ENCODE measurements at regions not wholly inside any gene's neighbourhood (a gene's known extent, or its start where the extent isn't known, plus 50 kb on each side); places are given as distances from the start of the nearest gene placed in this dataset.

GRCh38 chr5:26660116-26660515 is 378.3 kb downstream of the CDH9 start:
- Histone ChIP-seq H3K4me3 (no peak overlapping the region), H3K36me3 (replicated peaks; ENCODE audit: insufficient read depth, low read depth) (no peaks in the 10 kb centered on the region), H4K20me1 (ENCODE audit: insufficient read depth, poor library complexity, severe bottlenecking) (no peaks in the 10 kb centered on the region), H3K9me2 (replicated peaks; ENCODE audit: insufficient read depth) (no peaks in the 10 kb centered on the region), H3K4me2 (no peak overlapping the region), H3K4me1 (ENCODE audit: insufficient read depth) (no peaks in the 10 kb centered on the region), H2AFZ (no peak overlapping the region), H3K27ac (no peak overlapping the region), H3K79me2 (no peaks in the 10 kb centered on the region), H3K27me3 (no peaks in the 10 kb centered on the region), H3K9me3 (ENCODE audit: low read depth) (no peaks in the 10 kb centered on the region)
- DNase-seq (ENCODE audit: low spot score) = no peak
- 94% methylated on average over 12 of the region's 12 CpGs for WGBS (ENCODE audit: low lambda C conversion rate, missing lambda C conversion rate)
- no peak for TF ChIP-seq EZH2phosphoT487 (IDR thresholded peaks at IDR 0.05; ENCODE audit: low read depth, severe bottlenecking, unreplicated experiment)
- TF ChIP-seq CTCF (IDR thresholded peaks at IDR 0.05; ENCODE audit: poor library complexity) = no peak
- TF ChIP-seq EZH2 (IDR thresholded peaks at IDR 0.05; ENCODE audit: borderline replicate concordance) = no peak

GRCh38 chr5:26649000-26649399 is 389.4 kb downstream of the CDH9 start:
- no peaks in the 10 kb centered on the region for H3K36me3 ChIP-seq (replicated peaks; ENCODE audit: insufficient read depth, low read depth)
- H2AFZ ChIP-seq = no peak overlapping the region
- no peaks in the 10 kb centered on the region for H3K27me3 ChIP-seq
- no peak overlapping the region for H3K4me2 ChIP-seq
- H3K79me2 ChIP-seq = no peaks in the 10 kb centered on the region
- DNase-seq (ENCODE audit: low spot score) = no peak
- no peak overlapping the region for H3K4me3 ChIP-seq
- H4K20me1 ChIP-seq (ENCODE audit: insufficient read depth, poor library complexity, severe bottlenecking) = no peaks in the 10 kb centered on the region
- no peaks in the 10 kb centered on the region for H3K4me1 ChIP-seq (ENCODE audit: insufficient read depth)
- H3K9me3 ChIP-seq (ENCODE audit: low read depth) = no peaks in the 10 kb centered on the region
- no peak overlapping the region for H3K27ac ChIP-seq
- TF ChIP-seq EZH2 (IDR thresholded peaks at IDR 0.05; ENCODE audit: borderline replicate concordance) (no peak), CTCF (IDR thresholded peaks at IDR 0.05; ENCODE audit: poor library complexity) (no peak), EZH2phosphoT487 (IDR thresholded peaks at IDR 0.05; ENCODE audit: low read depth, severe bottlenecking, unreplicated experiment) (no peak)
- no peaks in the 10 kb centered on the region for H3K9me2 ChIP-seq (replicated peaks; ENCODE audit: insufficient read depth)
- 32% methylated on average over 3 of the region's 3 CpGs for WGBS (ENCODE audit: low lambda C conversion rate, missing lambda C conversion rate)

- Histone ChIP-seq H2AFZ (no peak overlapping the region), H3K27me3 (no peaks in the 10 kb centered on the region), H3K79me2 (no peaks in the 10 kb centered on the region), H3K4me1 (ENCODE audit: insufficient read depth) (no peaks in the 10 kb centered on the region), H3K4me2 (no peak overlapping the region), H3K9me2 (replicated peaks; ENCODE audit: insufficient read depth) (no peaks in the 10 kb centered on the region), H3K27ac (no peak overlapping the region), H4K20me1 (ENCODE audit: insufficient read depth, poor library complexity, severe bottlenecking) (no peaks in the 10 kb centered on the region), H3K36me3 (replicated peaks; ENCODE audit: insufficient read depth, low read depth) (no peaks in the 10 kb centered on the region), H3K4me3 (no peak overlapping the region), H3K9me3 (ENCODE audit: low read depth) (no peaks in the 10 kb centered on the region)
- no peak for DNase-seq (ENCODE audit: low spot score)
- TF ChIP-seq EZH2 (IDR thresholded peaks at IDR 0.05; ENCODE audit: borderline replicate concordance) = no peak
- no peak for TF ChIP-seq CTCF (IDR thresholded peaks at IDR 0.05; ENCODE audit: poor library complexity)
- no peak for TF ChIP-seq EZH2phosphoT487 (IDR thresholded peaks at IDR 0.05; ENCODE audit: low read depth, severe bottlenecking, unreplicated experiment)
- WGBS (ENCODE audit: low lambda C conversion rate, missing lambda C conversion rate) = 78% methylated on average over 2 of the region's 2 CpGs
Observed at GRCh38 chr5:26647781-26648180, 390.6 kb downstream of the CDH9 start.

- H3K79me2 ChIP-seq = no peaks in the 10 kb centered on the region
- no peaks in the 10 kb centered on the region for H3K36me3 ChIP-seq (replicated peaks; ENCODE audit: insufficient read depth, low read depth)
- 96% methylated on average over 5 of the region's 5 CpGs for WGBS (ENCODE audit: low lambda C conversion rate, missing lambda C conversion rate)
- DNase-seq (ENCODE audit: low spot score) = no peak
- no peaks in the 10 kb centered on the region for H3K9me2 ChIP-seq (replicated peaks; ENCODE audit: insufficient read depth)
- TF ChIP-seq CTCF (IDR thresholded peaks at IDR 0.05; ENCODE audit: poor library complexity) (no peak), EZH2 (IDR thresholded peaks at IDR 0.05; ENCODE audit: borderline replicate concordance) (no peak), EZH2phosphoT487 (IDR thresholded peaks at IDR 0.05; ENCODE audit: low read depth, severe bottlenecking, unreplicated experiment) (no peak)
- H3K27me3 ChIP-seq = no peaks in the 10 kb centered on the region
- H3K9me3 ChIP-seq (ENCODE audit: low read depth) = no peaks in the 10 kb centered on the region
- no peaks in the 10 kb centered on the region for H4K20me1 ChIP-seq (ENCODE audit: insufficient read depth, poor library complexity, severe bottlenecking)
- H3K27ac ChIP-seq = no peak overlapping the region
- no peak overlapping the region for H3K4me3 ChIP-seq
- H3K4me1 ChIP-seq (ENCODE audit: insufficient read depth) = no peaks in the 10 kb centered on the region
- H2AFZ ChIP-seq = no peak overlapping the region
- H3K4me2 ChIP-seq = no peak overlapping the region
Observed at GRCh38 chr5:26645659-26646058, 392.7 kb downstream of the CDH9 start.

Measured in hepatocyte (in vitro differentiated cells).